HUDEP-2 (cell line): ENCODE measurements at regions not wholly inside any gene's neighbourhood (a gene's known extent, or its start where the extent isn't known, plus 50 kb on each side); places are given as distances from the start of the nearest gene placed in this dataset.
"Not testable (repeated sequence)": the region's sequence is repeated elsewhere in the genome, so short reads cannot be mapped to it uniquely, and the experiment has no call there.

Source experiments
- DNase-seq, 76 experiments: peaks; one replicate each; lab custom pipeline; 2025; ENCODE audit not compliant: unreplicated experiment in 76 of 76; lab: John Stamatoyannopoulos, UW

GRCh38 chr12:131557078-131557709 lies 153.7 kb upstream of the SFSWAP start:
- no peak for DNase-seq

- DNase-seq, result peak in 8 of 76 experiments; percentile 1 to 16 (median 6)
Measured at GRCh38 chr12:131559517-131560516, 151.1 kb upstream of the SFSWAP start.

DNA sequence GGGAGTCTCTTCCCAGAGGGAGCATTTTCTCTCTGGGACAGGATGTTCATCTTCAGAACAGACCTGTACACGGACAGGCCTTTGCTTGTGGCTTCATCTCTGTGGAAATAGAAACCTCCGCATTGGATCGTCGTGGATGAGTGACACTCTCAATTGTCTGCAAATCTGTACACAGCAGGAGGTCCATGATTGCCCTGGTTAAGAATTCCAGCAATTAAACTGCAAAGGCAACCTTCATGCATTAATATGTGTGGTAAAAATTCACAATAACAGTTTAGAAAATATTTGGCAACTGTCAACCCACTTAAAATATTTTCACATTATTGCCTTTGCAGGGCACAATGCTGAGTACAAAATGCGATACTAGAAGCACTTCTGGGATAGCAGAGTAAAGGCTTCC lies 149.8 kb upstream of the SFSWAP start:
- DNase-seq, result no peak

- no peak for DNase-seq
Measured at GRCh38 chr12:131561891-131562684, 148.8 kb upstream of the SFSWAP start.

DNA sequence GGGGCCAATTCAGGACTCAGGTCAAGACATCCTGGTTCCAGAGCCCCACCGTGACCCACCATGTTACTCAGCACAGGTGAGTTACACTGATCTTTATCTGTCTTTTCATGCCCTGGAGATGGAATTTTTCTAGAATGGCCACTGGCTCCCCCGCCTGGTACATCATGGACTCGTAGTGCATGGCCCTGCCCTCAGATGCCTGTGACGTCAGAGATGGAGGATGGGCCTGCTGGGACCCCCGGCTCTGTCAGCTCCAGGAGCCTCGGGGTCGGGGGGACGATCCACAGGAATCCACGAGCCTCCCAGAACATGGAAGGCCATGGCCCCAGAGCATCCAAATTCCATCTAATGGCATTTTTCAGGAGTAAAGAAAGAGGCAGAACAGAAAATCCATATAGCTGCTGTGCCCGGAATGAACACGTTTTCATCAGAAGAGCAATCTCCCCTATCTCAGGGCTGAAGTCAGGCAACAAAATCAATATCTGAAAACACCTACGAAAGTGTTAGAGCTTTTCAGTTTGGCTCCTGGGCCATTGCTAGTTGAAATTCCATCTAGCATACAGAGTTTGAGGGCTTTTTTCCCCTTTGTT lies 146.7 kb upstream of the SFSWAP start:
- DNase-seq, result not testable (repeated sequence)

- DNase-seq, result no peak
Measured at GRCh38 chr12:131564845-131565244, 146.0 kb upstream of the SFSWAP start.

GRCh38 chr12:131565267-131566015 lies 145.4 kb upstream of the SFSWAP start:
- DNase-seq, result no peak

- DNase-seq, result no peak
Measured at GRCh38 chr12:131568336-131568735, 142.6 kb upstream of the SFSWAP start.

DNA sequence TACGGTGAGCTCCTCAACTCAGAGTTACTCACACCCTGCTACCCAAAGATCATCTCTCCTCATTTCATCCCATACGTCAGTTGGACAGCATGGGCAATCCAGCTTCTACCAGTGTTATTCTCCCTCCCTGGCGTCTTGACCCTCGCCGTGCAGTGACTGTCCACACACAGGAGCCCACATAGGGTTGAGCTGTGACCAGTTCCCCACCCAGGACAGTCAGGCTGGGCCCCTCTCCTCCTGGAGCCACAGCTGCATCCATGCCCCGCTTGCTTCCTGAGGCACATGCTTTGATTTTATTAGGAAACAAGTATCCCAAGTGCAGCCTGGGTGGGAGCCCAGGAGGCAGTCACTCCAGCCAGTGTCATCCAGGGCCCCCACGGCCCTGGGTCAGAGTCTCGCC lies 140.3 kb upstream of the SFSWAP start:
- no peak for DNase-seq

DNA sequence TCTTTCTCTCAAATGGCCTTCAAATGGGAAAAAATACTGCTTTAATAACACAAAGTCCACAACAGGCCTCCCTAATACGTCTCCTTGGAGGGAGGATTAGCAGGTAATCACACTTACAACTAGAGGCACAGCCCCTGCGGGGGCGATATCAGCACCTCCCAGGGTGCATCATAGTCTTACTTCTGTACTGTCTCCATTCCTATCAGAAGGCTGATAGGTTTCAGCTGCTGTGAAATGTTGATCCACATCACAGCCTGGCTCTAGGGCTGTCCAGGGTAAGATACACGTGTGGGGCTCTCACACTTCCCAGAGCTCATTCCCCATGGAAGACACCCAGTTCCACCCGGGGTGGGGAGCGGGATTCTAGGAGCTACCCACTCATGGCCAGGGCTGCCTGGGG lies 139.1 kb upstream of the SFSWAP start:
- peak in 2 of 76 experiments; percentile 2 to 3 for DNase-seq

DNA sequence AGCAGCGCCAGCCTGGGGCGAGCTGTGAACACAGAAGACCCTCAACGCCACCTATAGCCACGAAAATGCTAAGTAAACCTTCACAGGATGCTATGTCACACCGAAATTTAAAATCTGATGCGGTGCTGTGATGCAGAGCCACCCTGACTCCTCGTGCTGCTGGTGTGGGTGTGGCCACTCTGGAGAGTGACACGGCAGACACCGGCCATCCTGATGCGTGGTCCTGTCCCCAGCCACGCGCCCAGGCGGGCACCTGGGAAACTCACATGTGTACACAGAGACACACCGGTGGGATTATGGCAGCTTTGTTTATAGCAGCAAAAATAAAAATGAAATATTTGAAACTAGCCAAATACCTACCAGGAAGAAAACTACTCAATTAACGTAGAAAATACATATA lies 138.3 kb upstream of the SFSWAP start:
- DNase-seq, result no peak

DNA sequence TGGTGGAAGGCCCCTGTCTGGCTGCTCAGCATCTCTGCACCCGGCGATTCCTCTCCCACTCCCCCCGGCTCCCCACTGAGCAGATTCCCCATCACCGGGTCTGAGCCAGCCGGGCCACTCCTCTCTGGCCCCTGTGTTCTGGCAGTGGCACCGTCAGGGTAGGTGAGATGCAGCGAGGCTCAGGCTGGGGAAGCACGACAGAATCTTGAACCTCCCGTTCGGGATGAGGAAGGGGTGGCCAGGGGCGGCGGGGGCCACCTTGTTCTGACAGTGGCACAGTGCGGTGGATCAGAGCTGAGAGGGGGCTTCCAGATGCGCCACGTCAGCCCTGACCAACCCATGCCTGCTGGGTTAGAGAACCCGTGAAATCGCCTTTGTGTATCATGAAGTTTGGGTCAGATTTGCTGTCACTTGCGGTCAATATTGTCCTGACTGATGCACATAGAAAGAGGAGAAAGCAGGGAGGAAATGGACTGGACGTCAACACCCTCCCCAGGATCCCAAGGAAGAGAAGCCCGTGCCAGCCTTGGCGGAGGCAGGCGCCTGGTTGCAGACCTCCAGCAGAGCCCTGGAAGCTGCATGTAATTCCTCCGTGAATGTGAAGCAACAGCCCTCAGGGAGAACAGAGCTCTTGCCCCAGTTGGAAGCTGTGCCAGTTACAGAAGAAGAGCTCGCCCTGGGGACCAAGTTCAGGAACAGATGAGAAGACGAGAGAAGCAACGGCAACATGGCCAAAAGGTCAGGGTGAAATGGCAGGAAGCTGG lies 137.1 kb upstream of the SFSWAP start:
- DNase-seq, result no peak

DNA sequence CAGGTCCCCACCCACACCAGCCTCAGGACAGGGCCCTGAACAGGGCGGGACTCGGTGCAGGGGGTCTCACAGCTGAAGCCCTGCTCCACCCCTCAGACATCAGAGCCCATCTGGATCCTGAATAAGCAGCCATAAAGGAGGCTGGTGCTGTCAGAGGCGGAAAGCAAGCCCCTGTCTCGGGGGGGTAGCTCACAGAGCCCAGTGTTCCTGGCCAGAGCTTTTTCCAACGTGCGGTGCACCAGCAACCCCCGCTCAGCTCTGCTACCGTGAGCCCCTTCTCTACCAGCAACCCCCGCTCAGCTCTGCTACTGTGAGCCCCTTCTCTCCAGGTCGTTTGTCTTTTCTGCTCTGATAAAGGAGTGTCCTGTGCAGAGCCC lies 136.5 kb upstream of the SFSWAP start:
- no peak for DNase-seq

GRCh38 chr12:131575371-131575770 lies 135.5 kb upstream of the SFSWAP start:
- no peak for DNase-seq

DNA sequence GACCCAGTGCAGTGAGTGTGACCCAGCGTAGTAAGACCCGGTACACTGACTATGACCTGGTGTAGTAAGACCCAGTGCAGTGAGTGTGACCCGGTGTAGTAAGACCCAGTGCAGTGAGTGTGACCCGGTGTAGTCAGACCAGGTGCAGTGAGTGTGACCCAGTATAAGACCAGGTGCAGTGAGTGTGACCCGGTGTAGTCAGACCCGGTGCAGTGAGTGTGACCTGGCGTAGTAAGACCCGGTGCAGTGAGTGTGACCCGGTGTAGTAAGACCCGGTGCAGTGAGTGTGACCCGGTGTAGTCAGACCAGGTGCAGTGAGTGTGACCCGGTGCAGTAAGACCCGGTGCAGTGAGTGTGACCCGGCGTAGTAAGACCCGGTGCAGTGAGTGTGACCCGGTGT lies 134.2 kb upstream of the SFSWAP start:
- DNase-seq, result not testable (repeated sequence)

DNA sequence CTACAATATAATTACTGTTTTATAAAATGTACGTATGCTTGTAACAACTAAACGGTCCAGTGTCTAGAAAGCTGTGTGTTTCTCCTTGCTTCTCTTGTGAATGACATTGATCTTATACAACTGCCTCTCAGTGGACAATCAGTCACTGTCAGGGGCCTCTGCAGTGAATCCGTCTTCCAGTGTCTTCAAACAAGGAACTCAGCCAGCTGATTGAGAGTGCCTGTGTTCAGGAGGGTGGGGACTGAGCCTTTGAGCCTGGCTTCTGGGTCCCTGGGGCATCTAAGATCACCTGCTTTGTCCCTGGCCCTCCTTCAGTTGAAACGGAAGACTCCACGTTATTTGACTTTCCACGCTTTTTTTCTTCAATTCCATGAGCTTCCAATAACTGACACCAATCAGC lies 133.1 kb upstream of the SFSWAP start:
- DNase-seq, result no peak

DNA sequence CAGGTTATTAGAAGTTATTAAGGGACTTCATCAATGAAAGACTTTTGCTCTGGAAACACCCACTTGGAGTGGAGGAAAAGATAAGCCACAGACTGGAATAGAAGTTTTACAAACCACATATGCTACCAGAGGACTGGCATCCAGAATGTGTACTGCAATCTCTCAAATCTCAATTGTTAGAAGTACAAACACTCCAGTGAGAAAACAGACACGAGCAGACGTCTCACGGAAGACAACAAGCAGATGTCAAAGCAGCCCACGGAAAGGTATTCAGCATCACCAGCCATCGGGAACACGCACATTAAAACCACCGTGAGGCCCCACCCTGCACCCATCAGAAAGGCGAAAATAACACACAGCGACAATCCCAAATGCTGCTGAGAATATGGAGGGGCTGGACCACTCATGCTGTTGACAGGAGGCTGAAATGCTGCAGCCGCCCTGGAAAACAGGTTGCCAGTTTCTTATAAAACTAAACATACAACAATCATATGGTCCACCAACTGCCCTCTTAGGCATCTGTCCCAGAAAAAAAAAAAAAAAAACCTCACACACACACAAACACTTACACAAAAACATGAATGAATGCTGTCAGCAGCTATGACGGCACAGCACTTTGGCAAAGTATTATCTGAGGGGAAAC lies 131.9 kb upstream of the SFSWAP start:
- no peak for DNase-seq

DNA sequence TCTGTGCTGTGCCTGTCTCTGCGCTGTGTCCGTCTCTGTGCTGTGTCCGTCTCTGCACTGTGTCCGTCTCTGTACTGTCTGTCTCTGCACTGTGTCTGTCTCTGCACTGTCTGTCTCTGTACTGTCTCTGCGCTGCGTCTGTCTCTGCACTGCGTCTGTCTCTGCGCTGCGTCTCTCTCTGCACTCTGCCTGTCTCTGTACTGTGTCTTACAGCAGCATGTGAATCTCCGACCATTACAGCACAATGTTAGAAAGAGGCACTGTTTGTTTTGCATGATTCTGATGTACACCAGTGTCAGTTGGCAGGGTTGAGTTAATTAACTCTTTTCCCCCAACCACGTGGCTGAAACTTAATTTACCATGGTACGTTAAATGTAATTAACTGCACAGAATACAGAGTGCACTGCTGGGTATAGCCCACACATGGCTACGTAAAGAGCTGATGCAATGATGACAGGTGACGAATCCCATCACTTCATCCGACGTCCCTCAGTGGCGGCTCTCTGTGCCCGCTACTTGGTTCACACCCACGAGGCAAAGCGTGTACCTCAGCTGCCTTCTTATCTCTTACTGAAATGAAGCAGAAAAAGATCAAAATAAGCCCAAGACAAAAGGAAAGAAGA lies 127.7 kb upstream of the SFSWAP start:
- DNase-seq, result no peak
